DND-41 (cell line): ENCODE measurements at regions not wholly inside any gene's neighbourhood (a gene's known extent, or its start where the extent isn't known, plus 50 kb on each side); places are given as distances from the start of the nearest gene placed in this dataset.

Source experiments
- ATAC-seq: fragments of 200-7000 bp; cut with Tn5 transposase; 3 replicates; pipeline ENCODE4 v1.9.1; 2021; ENCODE audit warnings: low read depth; ENCODE audit not compliant: insufficient read depth
- DNase-seq: peaks from one replicate; pipeline ENCODE4 v3.0.0-alpha.2; 2020
- H2AFZ ChIP-seq: 2 replicates; pipeline ENCODE4 v1.6.0; 2012; ENCODE audit warnings: low read depth, low read length
- H3K27ac ChIP-seq: 2 replicates; pipeline ENCODE4 v1.5.1; 2012; ENCODE audit warnings: low read length, inconsistent platforms
- H3K27me3 ChIP-seq: fragments of 200-600 bp; sonication (generic); 2 replicates; pipeline ENCODE4 v1.6.0; 2012; ENCODE audit warnings: low read length, mild to moderate bottlenecking, inconsistent platforms; ENCODE audit not compliant: insufficient read depth, poor library complexity
- H3K36me3 ChIP-seq: 2 replicates; pipeline ENCODE4 v1.5.1; 2012; ENCODE audit warnings: low read length, inconsistent platforms; ENCODE audit not compliant: insufficient read depth
- H3K4me1 ChIP-seq: 2 replicates; pipeline ENCODE4 v1.5.1; 2012; ENCODE audit warnings: mild to moderate bottlenecking, low read length; ENCODE audit not compliant: insufficient read depth
- H3K4me2 ChIP-seq: 2 replicates; pipeline ENCODE4 v1.6.0; 2012; ENCODE audit warnings: mild to moderate bottlenecking, moderate library complexity, low read length, inconsistent platforms; ENCODE audit not compliant: insufficient read depth
- H3K4me3 ChIP-seq, 2 experiments: fragments of 200-600 bp in 1 of 2; shearing (Covaris generic) in 1 of 2; 2 replicates each; pipeline ENCODE4 v1.5.1; 2012 to 2016; ENCODE audit warnings: inconsistent platforms in 2 of 2, low read length in 2 of 2, mild to moderate bottlenecking in 2 of 2, low read depth in 1 of 2, moderate library complexity in 1 of 2
- H3K79me2 ChIP-seq: 2 replicates; pipeline ENCODE4 v1.6.0; 2012; ENCODE audit warnings: low read length, inconsistent platforms; ENCODE audit not compliant: insufficient read depth
- H3K9ac ChIP-seq: 2 replicates; pipeline ENCODE4 v1.6.0; 2012; ENCODE audit warnings: low read depth, mild to moderate bottlenecking, inconsistent platforms, low read length, moderate library complexity
- H3K9me3 ChIP-seq: 2 replicates; pipeline ENCODE4 v1.5.1; 2012; ENCODE audit warnings: low read length, moderate library complexity, mild to moderate bottlenecking, inconsistent platforms; ENCODE audit not compliant: insufficient read depth, severe bottlenecking
- H4K20me1 ChIP-seq: 2 replicates; pipeline ENCODE4 v1.6.0; 2012; ENCODE audit warnings: low read length; ENCODE audit not compliant: insufficient read depth
- CTCF ChIP-seq: IDR thresholded peaks from 2 replicates; pipeline ENCODE4 v1.5.1; 2012; ENCODE audit warnings: borderline replicate concordance, low read length, moderate library complexity, mild to moderate bottlenecking; ENCODE audit not compliant: poor library complexity, severe bottlenecking; ENCODE audit errors: extremely low read depth
- EZH2 ChIP-seq: IDR thresholded peaks from 3 replicates; pipeline ENCODE4 v1.6.1; 2012; ENCODE audit warnings: borderline replicate concordance, low read depth, mild to moderate bottlenecking, moderate library complexity, low read length, inconsistent platforms; ENCODE audit not compliant: severe bottlenecking

GRCh38 chr6:101116337-101116736, 235.2 kb upstream of the ASCC3 start:
- Histone ChIP-seq H3K4me1 (peaks cover 3% of the 10 kb centered on the region; the same call in 1 of the 2 replicates), H3K9me3 (no peaks in the 10 kb centered on the region), H3K36me3 (no peaks in the 10 kb centered on the region), H3K27me3 (no peaks in the 10 kb centered on the region), H3K27ac (no peak overlapping the region), H3K4me2 (no peak overlapping the region), H2AFZ (no peak overlapping the region), H3K9ac (no peak overlapping the region), H3K79me2 (no peaks in the 10 kb centered on the region), H4K20me1 (no peaks in the 10 kb centered on the region), H3K4me3 (no peak overlapping the region)
- DNase-seq (no peak), ATAC-seq (no peak)
- no peak for TF ChIP-seq EZH2
- no peak for TF ChIP-seq CTCF

GRCh38 chr6:101117393-101118135, 236.4 kb upstream of the ASCC3 start:
- Histone ChIP-seq H3K27me3 (no peaks in the 10 kb centered on the region), H2AFZ (peak overlapping the region; percentile 36; the same call in 1 of the 2 replicates), H4K20me1 (no peaks in the 10 kb centered on the region), H3K9me3 (no peaks in the 10 kb centered on the region), H3K79me2 (no peaks in the 10 kb centered on the region), H3K4me1 (peaks cover 3% of the 10 kb centered on the region; the same call in 1 of the 2 replicates), H3K27ac (no peak overlapping the region), H3K4me2 (no peak overlapping the region), H3K36me3 (no peaks in the 10 kb centered on the region), H3K9ac (no peak overlapping the region), H3K4me3 (no peak overlapping the region)
- ATAC-seq (no peak), DNase-seq (no peak)
- no peak for TF ChIP-seq EZH2

GRCh38 chr6:101118136-101118396, 236.9 kb upstream of the ASCC3 start:
- peak overlapping the region; percentile 36; the same call in 1 of the 2 replicates for H2AFZ ChIP-seq
- H4K20me1 ChIP-seq, result no peaks in the 10 kb centered on the region
- H3K27me3 ChIP-seq, result no peaks in the 10 kb centered on the region
- no peak overlapping the region for H3K4me3 ChIP-seq
- H3K9me3 ChIP-seq, result no peaks in the 10 kb centered on the region
- H3K4me2 ChIP-seq, result no peak overlapping the region
- no peaks in the 10 kb centered on the region for H3K79me2 ChIP-seq
- peaks cover 3% of the 10 kb centered on the region; the same call in 1 of the 2 replicates for H3K4me1 ChIP-seq
- no peak for TF ChIP-seq EZH2
- TF ChIP-seq CTCF, result no peak
- H3K9ac ChIP-seq, result no peak overlapping the region
- no peaks in the 10 kb centered on the region for H3K36me3 ChIP-seq
- ATAC-seq, result no peak
- DNase-seq, result no peak
- H3K27ac ChIP-seq, result no peak overlapping the region

GRCh38 chr6:101120747-101121146, 239.6 kb upstream of the ASCC3 start:
- no peak for DNase-seq
- Histone ChIP-seq H3K27ac (no peak overlapping the region), H3K27me3 (no peaks in the 10 kb centered on the region)

More at GRCh38 chr6:101120747-101121146, 239.6 kb upstream of the ASCC3 start:
- no peak overlapping the region for H3K9ac ChIP-seq
- H2AFZ ChIP-seq, result no peak overlapping the region
- H3K9me3 ChIP-seq, result no peaks in the 10 kb centered on the region
- no peak overlapping the region for H3K4me3 ChIP-seq
- TF ChIP-seq CTCF (no peak), EZH2 (no peak)
- H3K4me1 ChIP-seq, result no peaks in the 10 kb centered on the region
- no peaks in the 10 kb centered on the region for H4K20me1 ChIP-seq
- no peaks in the 10 kb centered on the region for H3K79me2 ChIP-seq
- H3K4me2 ChIP-seq, result no peak overlapping the region
- ATAC-seq, result no peak
- no peaks in the 10 kb centered on the region for H3K36me3 ChIP-seq
